Tibial artery (tissue), 4 donors: ENCODE measurements at regions not wholly inside any gene's neighbourhood (a gene's known extent, or its start where the extent isn't known, plus 50 kb on each side); places are given as distances from the start of the nearest gene placed in this dataset.

Experiments
- DNase-seq, 2 donors: peaks; one replicate each; pipeline ENCODE4 v3.0.0-alpha.2; 2019
- H3K27ac ChIP-seq, 2 donors: fragments of 200-600 bp; sonication (generic) in 1 of 2; 1 replicate in 1 of 2; 2 replicates in 1 of 2; pipeline ENCODE4 v1.5.1; 2018 to 2019; ENCODE audit warnings: mild to moderate bottlenecking in 1 of 2
- H3K27me3 ChIP-seq, 2 donors: fragments of 200-600 bp; sonication (generic) in 1 of 2; one replicate each; pipeline versions ENCODE4 v1.5.1 to v1.6.0; 2016 to 2019
- H3K36me3 ChIP-seq, 3 donors: fragments of 200-600 bp; sonication (generic) in 2 of 3; one replicate each; pipeline ENCODE4 v1.5.1; 2016 to 2019; ENCODE audit warnings: mild to moderate bottlenecking in 2 of 3
- H3K4me1 ChIP-seq, 4 donors: fragments of 200-600 bp; sonication (generic) in 2 of 4; 1 replicate in 3 of 4; 2 replicates in 1 of 4; pipeline ENCODE4 v1.5.1; 2016 to 2019
- H3K4me3 ChIP-seq, 2 donors: fragments of 200-600 bp; sonication (generic) in 1 of 2; 1 replicate in 1 of 2; 2 replicates in 1 of 2; pipeline ENCODE4 v1.5.1; 2018 to 2019; ENCODE audit warnings: mild to moderate bottlenecking in 2 of 2
- H3K9me3 ChIP-seq, 3 donors: fragments of 200-600 bp; sonication (generic) in 1 of 3; one replicate each; pipeline ENCODE4 v1.5.1; 2016 to 2019
- CTCF ChIP-seq, 2 experiments: fragments of 200-600 bp in 1 of 2; fragments of 450-650 bp in 1 of 2; IDR thresholded peaks; one replicate each; pipeline ENCODE4 v1.5.1; 2017 to 2019; ENCODE audit warnings: antibody characterized with exemption in 2 of 2, mild to moderate bottlenecking in 1 of 2, moderate library complexity in 1 of 2
- intact Hi-C: fragments of 100-400 bp; cut with DNase I; formaldehyde crosslinking; loops from one replicate; pipeline ENCODE4 v1.15.0; 2023; ENCODE audit warnings: low total_unique reads

- Histone ChIP-seq H3K9me3 (no peaks in the 10 kb centered on the region), H3K27me3 (peaks cover 0 to 6% of the 10 kb centered on the region in 2 donors), H3K36me3 (no peaks in the 10 kb centered on the region), H3K27ac (no peak overlapping the region), H3K4me1 (no peaks in the 10 kb centered on the region), H3K4me3 (no peak overlapping the region)
- intact Hi-C loops, result no loop called here
- TF ChIP-seq CTCF (IDR thresholded peaks at IDR 0.05), result no peak
- no peak for DNase-seq
Measured at GRCh38 chr11:119964136-119965025, 173.5 kb downstream of the TRIM29 start.

GRCh38 chr11:119957951-119958350 is 180.0 kb downstream of the TRIM29 start:
- H3K27ac ChIP-seq, result no peak overlapping the region
- H3K4me1 ChIP-seq, result no peaks in the 10 kb centered on the region
- no peak for TF ChIP-seq CTCF (IDR thresholded peaks at IDR 0.05)
- intact Hi-C loops, result no loop called here
- no peaks in the 10 kb centered on the region for H3K36me3 ChIP-seq
- no peak overlapping the region for H3K4me3 ChIP-seq
- DNase-seq, result no peak
- H3K9me3 ChIP-seq, result no peaks in the 10 kb centered on the region
- peaks cover 0 to 10% of the 10 kb centered on the region in 2 donors for H3K27me3 ChIP-seq

DNA sequence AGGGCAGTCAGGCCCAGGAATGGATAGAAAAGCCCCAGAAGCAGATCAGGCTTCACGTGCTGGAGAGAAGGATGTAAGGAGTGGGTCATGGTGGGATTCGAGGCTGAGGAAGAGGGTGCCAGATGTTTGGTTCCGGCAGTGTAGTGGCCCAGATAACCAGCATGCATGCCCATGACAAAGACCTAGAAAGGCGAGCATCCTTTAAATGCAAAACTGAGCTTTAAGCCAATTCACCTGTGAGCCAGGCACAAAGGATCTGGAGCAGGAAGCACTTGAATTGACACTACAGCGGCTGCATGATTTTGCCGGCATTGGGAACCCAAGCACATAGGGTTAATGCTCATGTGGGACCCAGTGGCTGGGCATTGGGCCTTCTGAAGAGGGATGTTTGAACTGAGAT is 185.5 kb downstream of the TRIM29 start:
- peaks cover 0 to 25% of the 10 kb centered on the region in 2 donors for H3K27me3 ChIP-seq
- no peaks in the 10 kb centered on the region for H3K9me3 ChIP-seq
- H3K4me1 ChIP-seq, result no peaks in the 10 kb centered on the region
- intact Hi-C loops, result no loop called here
- H3K36me3 ChIP-seq, result no peaks in the 10 kb centered on the region
- no peak for DNase-seq
- no peak overlapping the region for H3K27ac ChIP-seq
- no peak overlapping the region for H3K4me3 ChIP-seq
- no peak for TF ChIP-seq CTCF (IDR thresholded peaks at IDR 0.05)

- intact Hi-C loops, result no loop called here
- H3K4me3 ChIP-seq, result no peak overlapping the region
- DNase-seq, result no peak
- no peak for TF ChIP-seq CTCF (IDR thresholded peaks at IDR 0.05)
- H3K4me1 ChIP-seq, result no peaks in the 10 kb centered on the region
- H3K36me3 ChIP-seq, result no peaks in the 10 kb centered on the region
- H3K27ac ChIP-seq, result no peak overlapping the region
- H3K9me3 ChIP-seq, result no peaks in the 10 kb centered on the region
- H3K27me3 ChIP-seq, result peaks cover 0 to 34% of the 10 kb centered on the region in 2 donors
Measured at GRCh38 chr11:119943298-119943655, 194.6 kb downstream of the TRIM29 start.

DNA sequence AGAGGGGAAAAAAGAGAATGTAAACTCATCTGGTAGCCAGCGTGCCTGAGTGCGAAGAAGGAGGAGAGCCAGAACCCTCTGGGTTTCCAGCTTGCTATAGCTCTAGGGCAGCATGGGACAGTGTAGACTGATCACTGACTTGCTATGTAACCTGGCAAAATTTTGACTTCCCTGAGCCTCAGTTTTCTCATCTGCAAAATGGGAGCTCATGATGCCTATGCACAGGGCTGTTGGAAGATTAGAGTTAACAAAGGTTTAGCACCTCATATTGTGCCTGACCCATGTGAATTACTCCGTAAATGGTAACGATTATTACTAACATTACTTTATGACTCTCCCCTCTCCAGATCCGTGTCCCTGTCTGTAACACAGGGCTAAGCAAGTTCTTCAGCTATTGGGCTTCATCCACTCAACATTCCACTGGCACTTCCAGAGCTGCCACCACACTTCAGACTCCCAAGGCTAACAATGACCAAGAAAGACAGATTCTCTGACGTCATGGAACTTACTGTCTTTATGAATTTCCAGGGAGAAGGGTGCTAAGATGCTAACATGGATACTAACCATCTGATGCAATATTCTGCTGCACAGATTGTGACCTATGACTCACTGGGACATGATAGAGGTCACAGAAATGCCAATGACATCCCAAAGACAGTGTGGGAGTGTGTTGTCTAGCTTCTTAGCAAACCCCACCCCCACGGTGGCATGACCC is 195.2 kb downstream of the TRIM29 start:
- Histone ChIP-seq H3K27me3 (peaks cover 0 to 29% of the 10 kb centered on the region in 2 donors), H3K36me3 (no peaks in the 10 kb centered on the region), H3K9me3 (no peaks in the 10 kb centered on the region), H3K4me3 (no peak overlapping the region), H3K4me1 (no peaks in the 10 kb centered on the region), H3K27ac (no peak overlapping the region)
- TF ChIP-seq CTCF (IDR thresholded peaks at IDR 0.05), result no peak
- DNase-seq, result no peak
- intact Hi-C loops, result no loop called here
